Neural progenitor cell (in vitro differentiated cells): ENCODE measurements at regions not wholly inside any gene's neighbourhood (a gene's known extent, or its start where the extent isn't known, plus 50 kb on each side); places are given as distances from the start of the nearest gene placed in this dataset.

Experiments
- EZH2 ChIP-seq: fragments of 200-600 bp; sonication (generic); IDR thresholded peaks from 2 replicates; pipeline ENCODE4 v1.6.1; 2017; ENCODE audit warnings: antibody characterized with exemption, mild to moderate bottlenecking, moderate library complexity
- TF ChIP-seq, protein P1 (sequence below): fragments of 200-600 bp; sonication (generic); IDR thresholded peaks from 2 replicates; pipeline ENCODE4 v1.5.1; 2017; ENCODE audit warnings: antibody characterized with exemption, mild to moderate bottlenecking

DNA sequence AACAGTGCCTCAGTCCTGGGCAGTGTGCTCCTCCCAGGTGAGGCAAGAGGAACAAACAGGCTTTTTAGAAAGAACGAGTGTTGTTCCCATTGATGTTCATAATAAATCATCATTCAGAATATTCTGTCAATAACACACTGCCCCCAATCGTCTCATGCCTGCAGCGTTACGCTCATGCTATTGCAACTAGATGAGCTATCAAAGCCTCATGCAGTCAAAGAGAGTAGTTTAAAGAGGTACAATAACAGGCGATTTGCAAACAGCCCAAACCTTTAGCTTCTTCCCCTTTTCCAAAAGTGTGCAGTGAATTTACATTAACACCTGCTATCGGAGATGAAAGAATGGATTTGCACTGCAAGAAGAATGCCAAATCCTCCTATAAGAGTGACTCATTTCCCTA lies 1164.7 kb upstream of the MAP3K7 start:
- TF ChIP-seq, protein P1, sequence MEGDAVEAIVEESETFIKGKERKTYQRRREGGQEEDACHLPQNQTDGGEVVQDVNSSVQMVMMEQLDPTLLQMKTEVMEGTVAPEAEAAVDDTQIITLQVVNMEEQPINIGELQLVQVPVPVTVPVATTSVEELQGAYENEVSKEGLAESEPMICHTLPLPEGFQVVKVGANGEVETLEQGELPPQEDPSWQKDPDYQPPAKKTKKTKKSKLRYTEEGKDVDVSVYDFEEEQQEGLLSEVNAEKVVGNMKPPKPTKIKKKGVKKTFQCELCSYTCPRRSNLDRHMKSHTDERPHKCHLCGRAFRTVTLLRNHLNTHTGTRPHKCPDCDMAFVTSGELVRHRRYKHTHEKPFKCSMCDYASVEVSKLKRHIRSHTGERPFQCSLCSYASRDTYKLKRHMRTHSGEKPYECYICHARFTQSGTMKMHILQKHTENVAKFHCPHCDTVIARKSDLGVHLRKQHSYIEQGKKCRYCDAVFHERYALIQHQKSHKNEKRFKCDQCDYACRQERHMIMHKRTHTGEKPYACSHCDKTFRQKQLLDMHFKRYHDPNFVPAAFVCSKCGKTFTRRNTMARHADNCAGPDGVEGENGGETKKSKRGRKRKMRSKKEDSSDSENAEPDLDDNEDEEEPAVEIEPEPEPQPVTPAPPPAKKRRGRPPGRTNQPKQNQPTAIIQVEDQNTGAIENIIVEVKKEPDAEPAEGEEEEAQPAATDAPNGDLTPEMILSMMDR, result no peak
- TF ChIP-seq EZH2, result no peak
